ENCODE measurements at regions not wholly inside any gene's neighbourhood (a gene's known extent, or its start where the extent isn't known, plus 50 kb on each side); places are given as distances from the start of the nearest gene placed in this dataset.

DNA sequence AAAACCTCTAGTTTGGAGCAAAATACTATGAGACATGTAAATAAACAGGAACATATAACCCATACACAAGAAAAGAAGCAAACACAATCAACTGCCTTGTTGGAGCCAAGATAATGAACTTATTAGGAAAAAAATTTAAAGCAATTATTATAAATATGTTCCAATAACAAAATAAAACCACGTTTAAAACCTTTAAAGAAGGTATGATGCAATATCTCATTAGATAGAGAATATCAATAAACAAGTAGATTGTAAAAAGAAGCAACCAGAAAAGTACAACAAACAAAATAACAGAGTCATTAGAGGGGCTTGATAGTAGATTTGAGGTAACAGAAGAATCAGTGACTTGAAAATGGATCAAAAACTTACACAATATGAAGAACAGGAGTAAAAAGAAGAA lies 327.0 kb upstream of the PCDH9 start (continued):
- no peak for TF ChIP-seq FOSL1 (IDR thresholded peaks at IDR 0.05; ENCODE audit: insufficient read depth, low read depth, low read length)

Measured in H1 (cell line).